HepG2 (cell line): ENCODE measurements at regions not wholly inside any gene's neighbourhood (a gene's known extent, or its start where the extent isn't known, plus 50 kb on each side); places are given as distances from the start of the nearest gene placed in this dataset.

ENCODE experiments used
- ATAC-seq: fragments of 200-7000 bp; cut with Tn5 transposase; 3 replicates; pipeline ENCODE4 v1.9.1; 2020; ENCODE audit warnings: mild to moderate bottlenecking, moderate library complexity
- BruUV-seq: library from RNA; stranded (reverse); fragments of 400-500 nt; replicated peaks from 2 replicates; lab custom pipeline; 2021; lab: Mats Ljungman, UMichigan
- CTCF ChIA-PET: fragments of 300-600 bp; formaldehyde crosslinking; extraction: SDS; loops from one replicate; lab custom pipeline; 2021; ENCODE audit warnings: low total read pairs, inconsistent platforms, low intra/inter-chr PET ratio; lab: Yijun Ruan, JAX
- POLR2A ChIA-PET: fragments of 350-600 bp; sonication (Branson Sonifier 250); formaldehyde crosslinking; loops from one replicate; lab custom pipeline; 2020; ENCODE audit warnings: antibody characterized with exemption, inconsistent platforms; lab: Yijun Ruan, JAX
- DNase-seq: peaks from one replicate; pipeline ENCODE4 v3.0.0-alpha.2; 2015; ENCODE audit warnings: low spot score
- FAIRE-seq: peaks from 3 replicates; lab custom pipeline; 2011; peaks lifted over from hg19 to GRCh38; lab: Jason Lieb, UNC
- H2AFZ ChIP-seq: one replicate; pipeline ENCODE4 v1.6.1; 2011; ENCODE audit warnings: low read length, inconsistent platforms
- H3K27ac ChIP-seq: fragments of 300-600 bp; 3 replicates; pipeline ENCODE4 v1.8.0; 2011; ENCODE audit warnings: mixed run types, mild to moderate bottlenecking, mixed read lengths, low read length, inconsistent platforms; ENCODE audit not compliant: insufficient read depth; ENCODE audit errors: extremely low read length
- H3K27me3 ChIP-seq, 2 experiments: fragments of 200-600 bp in 1 of 2; 2 replicates in 1 of 2; 3 replicates in 1 of 2; pipeline versions ENCODE4 v1.6.0 to v1.8.0; 2011; ENCODE audit warnings: low read length in 2 of 2, mild to moderate bottlenecking in 2 of 2, moderate library complexity in 2 of 2, inconsistent platforms in 1 of 2; ENCODE audit not compliant: insufficient read depth in 2 of 2, control insufficient read depth in 1 of 2
- H3K36me3 ChIP-seq, 2 experiments: fragments of 200-600 bp in 1 of 2; replicated peaks in 1 of 2; 2 replicates in 1 of 2; 3 replicates in 1 of 2; pipeline versions ENCODE4 v1.5.1 to v1.8.0; 2011; ENCODE audit warnings: low read length in 2 of 2, inconsistent platforms in 1 of 2; ENCODE audit not compliant: insufficient read depth in 2 of 2, control insufficient read depth in 1 of 2
- H3K4me1 ChIP-seq: 2 replicates; pipeline ENCODE4 v1.5.1; 2012; ENCODE audit warnings: low read length, inconsistent platforms; ENCODE audit not compliant: insufficient read depth
- H3K4me2 ChIP-seq: 2 replicates; pipeline ENCODE4 v1.6.0; 2011; ENCODE audit warnings: low read depth, low read length, inconsistent platforms
- H3K4me3 ChIP-seq, 3 experiments: fragments of 200-600 bp in 1 of 3; sonication (generic), shearing (Covaris generic) in 1 of 3; replicated peaks in 1 of 3; 2 replicates each; pipeline ENCODE4 v1.5.1; 2011 to 2016; ENCODE audit warnings: low read length in 3 of 3, inconsistent platforms in 2 of 3, low read depth in 2 of 3, mild to moderate bottlenecking in 2 of 3, control low read depth in 1 of 3, mixed read lengths in 1 of 3; ENCODE audit not compliant: insufficient read depth in 1 of 3
- H3K79me2 ChIP-seq: one replicate; pipeline ENCODE4 v1.6.1; 2011; ENCODE audit warnings: low read length, inconsistent platforms; ENCODE audit not compliant: insufficient read depth
- H3K9ac ChIP-seq: 2 replicates; pipeline ENCODE4 v1.6.0; 2011; ENCODE audit warnings: mild to moderate bottlenecking, low read depth, low read length, inconsistent platforms; ENCODE audit not compliant: insufficient read depth
- H3K9me3 ChIP-seq: 2 replicates; pipeline ENCODE4 v1.5.1; 2012; ENCODE audit warnings: mild to moderate bottlenecking, low read length
- H4K20me1 ChIP-seq: 2 replicates; pipeline ENCODE4 v1.6.0; 2011; ENCODE audit warnings: inconsistent platforms, mild to moderate bottlenecking, low read length, moderate library complexity; ENCODE audit not compliant: insufficient read depth
- KLF11 ChIP-seq: IDR thresholded peaks from 2 replicates; pipeline ENCODE4 v1.6.1; 2016; ENCODE audit warnings: missing compliant biosample characterization
- MIER3 ChIP-seq: IDR thresholded peaks from 2 replicates; pipeline ENCODE4 v1.6.1; 2016; ENCODE audit warnings: missing compliant biosample characterization, borderline replicate concordance
- RBFOX2 ChIP-seq: fragments of 200-400 bp; formaldehyde crosslinking; IDR thresholded peaks from 2 replicates; pipeline ENCODE4 v1.6.1; 2017; ENCODE audit warnings: low read depth, mild to moderate bottlenecking, low read length
- RELA ChIP-seq: sonication (generic); formaldehyde crosslinking; IDR thresholded peaks from 2 replicates; pipeline ENCODE4 v1.4.0; 2020; ENCODE audit warnings: missing genetic modification reagents
- SNAI1 ChIP-seq: sonication (generic); formaldehyde crosslinking; IDR thresholded peaks from 2 replicates; pipeline ENCODE4 v1.5.0; 2020; ENCODE audit warnings: mild to moderate bottlenecking, missing genetic modification reagents, borderline replicate concordance
- SP5 ChIP-seq: IDR thresholded peaks from 2 replicates; pipeline ENCODE4 v1.6.1; 2016; ENCODE audit warnings: low read depth, borderline replicate concordance
- TCF7L2 ChIP-seq: IDR thresholded peaks from 2 replicates; pipeline ENCODE4 v1.6.1; 2011; ENCODE audit warnings: mild to moderate bottlenecking, low read depth, low read length, moderate library complexity
- ZFAT ChIP-seq: sonication (generic); formaldehyde crosslinking; conservative IDR thresholded peaks from 2 replicates; pipeline ENCODE4 v1.8.1; 2023; ENCODE audit warnings: missing genetic modification reagents, inconsistent platforms
- ZFP90 ChIP-seq: sonication (generic); formaldehyde crosslinking; IDR thresholded peaks from 2 replicates; pipeline ENCODE4 v1.8.0; 2022; ENCODE audit warnings: missing genetic modification reagents, mild to moderate bottlenecking, inconsistent platforms, borderline replicate concordance
- ZKSCAN8 ChIP-seq: IDR thresholded peaks from 2 replicates; pipeline ENCODE4 v1.6.1; 2016; ENCODE audit warnings: borderline replicate concordance, missing genetic modification reagents, missing compliant biosample characterization
- ZNF3 ChIP-seq: IDR thresholded peaks from 2 replicates; pipeline ENCODE4 v1.7.0; 2017; ENCODE audit warnings: inconsistent platforms
- ZNF512B ChIP-seq: sonication (generic); formaldehyde crosslinking; IDR thresholded peaks from 2 replicates; pipeline ENCODE4 v1.5.1; 2020; ENCODE audit warnings: missing genetic modification reagents, mild to moderate bottlenecking, borderline replicate concordance
- ZNF513 ChIP-seq: sonication (generic); formaldehyde crosslinking; conservative IDR thresholded peaks from 2 replicates; pipeline ENCODE4 v1.5.0; 2020; ENCODE audit warnings: missing genetic modification reagents
- ZNF615 ChIP-seq: sonication (generic); formaldehyde crosslinking; IDR thresholded peaks from 2 replicates; pipeline ENCODE4 v1.5.0; 2020; ENCODE audit warnings: mild to moderate bottlenecking, missing genetic modification reagents, borderline replicate concordance
- ZNF670 ChIP-seq: sonication (generic); formaldehyde crosslinking; IDR thresholded peaks from 2 replicates; pipeline ENCODE4 v1.8.0; 2022; ENCODE audit warnings: mild to moderate bottlenecking, missing genetic modification reagents, borderline replicate concordance
- ZNF879 ChIP-seq: sonication (generic); formaldehyde crosslinking; IDR thresholded peaks from 2 replicates; pipeline ENCODE4 v1.8.1; 2023; ENCODE audit warnings: missing genetic modification reagents
- WGBS: methylation state at CpG from one replicate; pipeline ENCODE4 v1.1.6; 2017; ENCODE audit warnings: low lambda C conversion rate; 5-methylcytosine and 5-hydroxymethylcytosine counted together
- in situ Hi-C: cut with HindIII; loops from 2 replicates; pipeline ENCODE4 v1.10.0; 2017; ENCODE audit warnings: low pct_unique_long_range_greater_than_20kb; ENCODE audit not compliant: extremely low pct_ligation_motif_present
- intact Hi-C: fragments of 100-400 bp; cut with micrococcal nuclease; formaldehyde crosslinking; loops from one replicate; pipeline ENCODE4 v1.10.0; 2022; ENCODE audit not compliant: unreplicated experiment

GRCh38 chr3:106332129-106332528 is 463.3 kb upstream of the CBLB start:
- intact Hi-C loops = no loop called here
- ATAC-seq = no peak
- Histone ChIP-seq H3K9me3 (no peaks in the 10 kb centered on the region), H2AFZ (no peak overlapping the region), H3K36me3 (no peaks in the 10 kb centered on the region), H3K27ac (no peak overlapping the region), H3K4me3 (no peak overlapping the region), H3K79me2 (no peaks in the 10 kb centered on the region), H3K4me1 (no peaks in the 10 kb centered on the region), H4K20me1 (no peaks in the 10 kb centered on the region), H3K4me2 (no peak overlapping the region), H3K27me3 (no peaks in the 10 kb centered on the region), H3K9ac (no peak overlapping the region)
- POLR2A ChIA-PET = no interaction called here
- BruUV-seq = no TSS peak
- CTCF ChIA-PET = no interaction called here
- in situ Hi-C loops = no loop called here
- WGBS = 3% methylated on average over 1 of the region's 1 CpG
- no peak for TF ChIP-seq KLF11 (CRISPR knock-in tag)
- no peak for FAIRE-seq
- no peak for DNase-seq

GRCh38 chr3:106332884-106333283 is 464.1 kb upstream of the CBLB start:
- ChIA-PET CTCF (no interaction called here), POLR2A (no interaction called here)
- in situ Hi-C loops (no loop called here), intact Hi-C loops (no loop called here)
- FAIRE-seq (no peak), ATAC-seq (no peak), DNase-seq (no peak)
- Histone ChIP-seq H2AFZ (no peak overlapping the region), H3K27ac (no peak overlapping the region), H4K20me1 (no peaks in the 10 kb centered on the region), H3K9ac (no peak overlapping the region), H3K27me3 (no peaks in the 10 kb centered on the region), H3K36me3 (no peaks in the 10 kb centered on the region), H3K79me2 (no peaks in the 10 kb centered on the region), H3K4me3 (no peak overlapping the region), H3K9me3 (no peaks in the 10 kb centered on the region), H3K4me1 (no peaks in the 10 kb centered on the region), H3K4me2 (no peak overlapping the region)
- BruUV-seq = no TSS peak
- TF ChIP-seq ZNF879 (CRISPR knock-in tag) = no peak
- no peak for TF ChIP-seq RBFOX2
- TF ChIP-seq ZNF670 (CRISPR knock-in tag) = no peak
- TF ChIP-seq RELA (CRISPR knock-in tag) = no peak
- no peak for TF ChIP-seq ZNF615 (CRISPR knock-in tag)
- no peak for TF ChIP-seq SNAI1 (CRISPR knock-in tag)
- no peak for TF ChIP-seq ZNF512B (CRISPR knock-in tag)
- no peak for TF ChIP-seq ZFAT (CRISPR knock-in tag)
- TF ChIP-seq ZNF513 = no peak
- no peak for TF ChIP-seq ZNF3 (CRISPR knock-in tag)
- no peak for TF ChIP-seq SP5 (CRISPR knock-in tag)
- no peak for TF ChIP-seq MIER3 (CRISPR knock-in tag)
- no peak for TF ChIP-seq TCF7L2
- TF ChIP-seq ZKSCAN8 (CRISPR knock-in tag) = no peak
- no peak for TF ChIP-seq ZFP90 (CRISPR knock-in tag)
- 0% methylated on average over 2 of the region's 2 CpGs for WGBS
